GM13976 (cell line): ENCODE measurements at regions not wholly inside any gene's neighbourhood (a gene's known extent, or its start where the extent isn't known, plus 50 kb on each side); places are given as distances from the start of the nearest gene placed in this dataset.

ENCODE experiments used
- DNase-seq: peaks from one replicate; pipeline ENCODE4 v3.0.0; 2012; ENCODE audit warnings: low spot score
- in situ Hi-C: fragments of 300-500 bp; cut with MboI; formaldehyde crosslinking; loops from one replicate; pipeline ENCODE4 v1.12.0; 2022; ENCODE audit warnings: low sequenced_read_pairs, mixed read lengths, inconsistent platforms; ENCODE audit not compliant: unreplicated experiment
- TF ChIP-seq, protein P1 (sequence below): IDR thresholded peaks from 2 replicates; pipeline ENCODE4 v1.5.1; 2012; ENCODE audit warnings: borderline replicate concordance, mild to moderate bottlenecking; ENCODE audit not compliant: insufficient read depth; ENCODE audit errors: extremely low read depth, missing control alignments, control extremely low read depth

DNA sequence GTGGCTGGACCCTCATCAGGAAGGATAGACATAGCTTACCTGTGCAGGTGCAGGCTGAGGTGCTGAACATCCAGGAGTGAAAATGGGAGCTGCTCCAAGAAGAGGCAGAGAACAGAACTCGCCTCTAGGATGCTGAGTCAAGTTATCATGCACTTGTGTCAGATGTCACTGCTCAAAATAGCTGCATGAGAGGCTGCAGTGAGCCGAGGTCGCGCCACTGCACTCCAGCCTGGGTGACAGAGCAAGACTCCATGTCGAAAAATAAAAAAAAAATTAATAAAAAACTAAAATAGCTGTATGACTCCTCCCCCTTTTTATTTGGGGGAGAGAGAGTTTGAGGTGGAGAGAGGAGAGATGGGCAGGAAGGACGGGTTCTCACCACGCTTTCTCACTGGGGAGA, 148.8 kb downstream of the FOXL1 start:
- no peak for DNase-seq
- TF ChIP-seq, protein P1, sequence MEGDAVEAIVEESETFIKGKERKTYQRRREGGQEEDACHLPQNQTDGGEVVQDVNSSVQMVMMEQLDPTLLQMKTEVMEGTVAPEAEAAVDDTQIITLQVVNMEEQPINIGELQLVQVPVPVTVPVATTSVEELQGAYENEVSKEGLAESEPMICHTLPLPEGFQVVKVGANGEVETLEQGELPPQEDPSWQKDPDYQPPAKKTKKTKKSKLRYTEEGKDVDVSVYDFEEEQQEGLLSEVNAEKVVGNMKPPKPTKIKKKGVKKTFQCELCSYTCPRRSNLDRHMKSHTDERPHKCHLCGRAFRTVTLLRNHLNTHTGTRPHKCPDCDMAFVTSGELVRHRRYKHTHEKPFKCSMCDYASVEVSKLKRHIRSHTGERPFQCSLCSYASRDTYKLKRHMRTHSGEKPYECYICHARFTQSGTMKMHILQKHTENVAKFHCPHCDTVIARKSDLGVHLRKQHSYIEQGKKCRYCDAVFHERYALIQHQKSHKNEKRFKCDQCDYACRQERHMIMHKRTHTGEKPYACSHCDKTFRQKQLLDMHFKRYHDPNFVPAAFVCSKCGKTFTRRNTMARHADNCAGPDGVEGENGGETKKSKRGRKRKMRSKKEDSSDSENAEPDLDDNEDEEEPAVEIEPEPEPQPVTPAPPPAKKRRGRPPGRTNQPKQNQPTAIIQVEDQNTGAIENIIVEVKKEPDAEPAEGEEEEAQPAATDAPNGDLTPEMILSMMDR: no peak
- in situ Hi-C loops: no loop called here

DNA sequence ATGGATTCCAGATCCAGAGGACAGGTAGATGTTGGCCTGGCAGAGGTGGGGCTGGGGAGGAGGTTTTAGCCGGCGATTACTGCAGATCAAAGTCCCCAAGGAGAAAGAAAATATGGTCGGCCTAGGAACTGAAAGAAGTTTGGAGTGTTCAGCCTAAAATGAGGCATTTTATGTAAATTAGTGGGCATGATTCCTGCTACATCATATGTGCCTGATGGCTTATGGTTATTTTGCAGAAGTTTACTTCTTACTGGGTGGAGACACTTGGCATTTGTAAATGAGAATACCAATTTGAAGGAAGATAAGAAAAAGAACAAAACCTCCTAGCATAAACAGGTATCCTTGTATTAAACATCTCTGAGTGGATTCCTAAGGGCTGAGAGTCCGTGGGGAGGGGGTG, 149.3 kb downstream of the FOXL1 start:
- TF ChIP-seq, protein P1: no peak
- in situ Hi-C loops: no loop called here
- DNase-seq: no peak

DNA sequence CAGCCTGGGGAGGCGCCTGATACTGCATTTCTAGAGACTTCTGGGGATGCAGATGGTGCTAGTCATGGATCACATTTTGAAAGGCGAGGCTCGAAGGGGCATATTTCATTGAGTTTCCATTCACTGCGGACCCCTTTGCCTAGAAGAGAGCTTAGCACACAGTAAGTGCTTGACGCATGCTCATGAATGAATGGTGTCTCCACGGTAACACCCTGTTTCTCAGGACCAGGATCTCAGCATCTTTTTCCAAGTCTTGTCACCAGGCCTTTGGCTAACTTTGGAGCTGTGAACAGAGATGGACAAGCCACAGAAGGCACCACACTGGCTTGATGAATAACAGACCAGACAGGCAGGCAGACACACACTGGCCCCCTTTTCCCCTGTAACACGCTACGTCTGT, 151.3 kb downstream of the FOXL1 start:
- DNase-seq: no peak
- TF ChIP-seq, protein P1: no peak
- in situ Hi-C loops: no loop called here

DNA sequence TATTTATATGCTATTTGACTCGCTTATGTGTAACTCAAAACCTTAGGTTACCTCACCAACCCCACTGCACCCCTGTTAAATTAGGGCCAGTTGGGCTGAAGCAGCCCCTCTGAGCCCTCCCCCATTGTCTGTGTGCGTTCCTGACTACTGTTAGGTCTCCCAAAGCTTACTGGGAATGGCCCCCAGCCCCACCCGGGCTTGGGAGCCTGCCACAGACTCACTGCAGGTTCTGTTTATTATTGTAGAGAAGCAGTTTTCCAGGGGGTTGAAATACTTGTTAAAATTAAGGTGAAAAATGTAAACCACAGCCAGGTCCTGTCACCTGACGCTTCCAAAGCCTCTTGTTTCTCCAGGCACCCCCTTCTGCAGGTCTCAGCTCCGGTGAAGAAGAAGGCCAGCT, 151.7 kb downstream of the FOXL1 start:
- in situ Hi-C loops: no loop called here
- no peak for DNase-seq
- TF ChIP-seq, protein P1: no peak

DNA sequence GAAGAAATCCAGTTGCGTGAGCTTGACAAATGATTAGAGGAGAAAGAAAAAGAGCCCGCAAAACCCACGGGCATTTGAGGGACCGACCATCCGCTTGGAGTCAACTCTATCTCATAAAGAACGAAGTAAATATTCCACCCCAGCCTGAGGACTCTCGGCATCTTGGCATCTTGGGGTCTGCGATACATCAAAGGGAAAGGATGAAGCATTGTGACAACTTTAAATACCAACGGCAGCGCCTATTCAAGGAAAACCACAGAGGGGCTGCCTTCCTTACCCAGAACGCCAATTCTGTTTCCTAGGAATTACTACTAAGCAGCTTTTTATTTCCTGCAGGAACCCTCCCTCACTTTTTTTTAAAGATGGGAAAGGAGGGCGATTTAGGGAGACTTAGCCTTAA, 152.2 kb downstream of the FOXL1 start:
- in situ Hi-C loops: no loop called here
- TF ChIP-seq, protein P1: no peak
- no peak for DNase-seq

DNA sequence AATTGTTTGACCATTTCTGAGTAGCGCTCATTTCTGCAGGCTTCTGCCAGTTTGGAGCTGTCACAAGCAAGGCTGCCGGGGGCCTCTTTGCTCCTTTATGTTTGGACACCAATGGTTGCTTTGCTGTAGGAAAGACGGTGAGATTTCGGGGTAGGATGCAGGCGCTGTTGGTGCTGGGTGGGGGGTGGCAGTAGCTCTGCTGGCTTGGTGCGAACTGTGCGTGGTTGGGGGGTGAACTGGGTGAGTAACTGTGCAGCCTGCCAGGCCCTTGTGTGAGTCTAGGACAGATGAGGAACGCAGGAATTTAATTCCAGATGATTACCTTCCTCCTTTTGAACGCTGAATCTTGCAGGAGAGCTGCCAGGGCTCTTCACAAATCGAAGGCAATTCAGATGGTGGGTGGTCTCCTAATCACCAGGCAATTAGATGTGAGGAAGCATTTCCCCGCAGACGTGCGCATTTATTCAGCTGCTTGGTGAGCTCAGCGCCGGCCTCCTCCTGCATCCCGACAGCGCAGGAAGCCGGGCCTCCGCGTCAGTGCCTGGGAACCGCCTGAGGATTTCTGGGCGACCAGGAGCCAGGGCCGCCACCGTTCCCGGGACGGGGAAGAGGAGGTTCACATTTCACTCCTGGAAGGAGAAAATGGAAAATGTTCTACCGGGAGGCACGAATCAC, 154.4 kb downstream of the FOXL1 start:
- no peak for DNase-seq
- in situ Hi-C loops: no loop called here
- TF ChIP-seq, protein P1: no peak
